IPS-18a (cell line): ENCODE measurements at regions not wholly inside any gene's neighbourhood (a gene's known extent, or its start where the extent isn't known, plus 50 kb on each side); places are given as distances from the start of the nearest gene placed in this dataset.

Source experiments
- H3K27ac ChIP-seq: one replicate; pipeline ENCODE4 v1.5.1; 2013; ENCODE audit warnings: low read length
- H3K27me3 ChIP-seq: one replicate; pipeline ENCODE4 v1.6.1; 2013; ENCODE audit warnings: mild to moderate bottlenecking, low read length; ENCODE audit not compliant: control insufficient read depth, insufficient read depth
- H3K36me3 ChIP-seq: one replicate; pipeline ENCODE4 v1.6.1; 2013; ENCODE audit warnings: low read depth, low read length; ENCODE audit not compliant: control insufficient read depth
- H3K4me1 ChIP-seq: one replicate; pipeline ENCODE4 v1.6.1; 2013; ENCODE audit warnings: low read depth, low read length; ENCODE audit not compliant: control insufficient read depth
- H3K4me3 ChIP-seq: one replicate; pipeline ENCODE4 v1.5.1; 2013; ENCODE audit warnings: low read length
- H3K9ac ChIP-seq: one replicate; pipeline ENCODE4 v1.6.1; 2013; ENCODE audit warnings: mild to moderate bottlenecking, low read length, moderate library complexity
- H3K9me3 ChIP-seq: one replicate; pipeline ENCODE4 v1.6.1; 2013; ENCODE audit warnings: low read depth, low read length; ENCODE audit not compliant: control insufficient read depth

DNA sequence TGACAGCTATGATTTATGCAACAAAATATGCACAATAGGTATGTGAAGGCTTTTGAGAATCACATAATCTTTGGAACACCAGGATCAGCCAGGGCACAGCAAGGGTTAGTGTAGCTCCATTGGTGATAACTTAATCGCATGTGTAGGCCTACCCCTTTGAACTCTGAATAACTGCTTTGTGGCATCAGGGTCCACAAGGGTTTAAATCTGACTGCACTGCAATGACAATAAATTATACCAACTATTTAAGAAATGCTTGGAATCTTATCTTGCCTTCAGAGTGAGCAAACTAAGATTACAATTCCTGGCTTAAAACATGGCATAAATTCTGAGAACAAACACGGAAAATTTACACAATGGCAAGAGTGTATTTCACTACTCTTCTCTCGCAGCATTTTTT is 245.8 kb downstream of the FBXO8 start:
- H3K4me1 ChIP-seq, result peaks cover 21% of the 10 kb centered on the region
- no peak overlapping the region for H3K4me3 ChIP-seq
- no peaks in the 10 kb centered on the region for H3K27me3 ChIP-seq
- H3K9ac ChIP-seq, result no peak overlapping the region
- no peaks in the 10 kb centered on the region for H3K9me3 ChIP-seq
- no peak overlapping the region for H3K27ac ChIP-seq
- no peaks in the 10 kb centered on the region for H3K36me3 ChIP-seq

- H3K36me3 ChIP-seq, result no peaks in the 10 kb centered on the region
- H3K9me3 ChIP-seq, result no peaks in the 10 kb centered on the region
- no peak overlapping the region for H3K9ac ChIP-seq
- H3K4me3 ChIP-seq, result no peak overlapping the region
- no peak overlapping the region for H3K27ac ChIP-seq
- no peaks in the 10 kb centered on the region for H3K27me3 ChIP-seq
- H3K4me1 ChIP-seq, result peaks cover 18% of the 10 kb centered on the region
Measured at GRCh38 chr4:174037049-174037448, 246.4 kb downstream of the FBXO8 start.

GRCh38 chr4:174036576-174036975 is 246.9 kb downstream of the FBXO8 start:
- H3K4me1 ChIP-seq, result peaks cover 13% of the 10 kb centered on the region
- no peak overlapping the region for H3K27ac ChIP-seq
- H3K9ac ChIP-seq, result no peak overlapping the region
- no peak overlapping the region for H3K4me3 ChIP-seq
- H3K9me3 ChIP-seq, result no peaks in the 10 kb centered on the region
- no peaks in the 10 kb centered on the region for H3K27me3 ChIP-seq
- no peaks in the 10 kb centered on the region for H3K36me3 ChIP-seq

GRCh38 chr4:174036111-174036510 is 247.4 kb downstream of the FBXO8 start:
- H3K27me3 ChIP-seq, result no peaks in the 10 kb centered on the region

GRCh38 chr4:174023641-174024040 is 259.8 kb downstream of the FBXO8 start:
- Histone ChIP-seq H3K9me3 (no peaks in the 10 kb centered on the region), H3K4me1 (no peaks in the 10 kb centered on the region), H3K9ac (no peak overlapping the region), H3K4me3 (no peak overlapping the region), H3K27ac (no peak overlapping the region), H3K27me3 (no peaks in the 10 kb centered on the region), H3K36me3 (no peaks in the 10 kb centered on the region)

More at GRCh38 chr4:174036111-174036510, 247.4 kb downstream of the FBXO8 start:
- H3K27ac ChIP-seq, result no peak overlapping the region
- H3K4me3 ChIP-seq, result no peak overlapping the region
- H3K9ac ChIP-seq, result no peak overlapping the region
- no peaks in the 10 kb centered on the region for H3K36me3 ChIP-seq
- H3K4me1 ChIP-seq, result peaks cover 9% of the 10 kb centered on the region
- H3K9me3 ChIP-seq, result no peaks in the 10 kb centered on the region

- H3K9me3 ChIP-seq, result no peaks in the 10 kb centered on the region
- no peak overlapping the region for H3K27ac ChIP-seq
- H3K27me3 ChIP-seq, result no peaks in the 10 kb centered on the region
- no peaks in the 10 kb centered on the region for H3K4me1 ChIP-seq
- no peak overlapping the region for H3K9ac ChIP-seq
- no peaks in the 10 kb centered on the region for H3K36me3 ChIP-seq
- H3K4me3 ChIP-seq, result no peak overlapping the region
Measured at GRCh38 chr4:174018236-174018635, 265.2 kb downstream of the FBXO8 start.

DNA sequence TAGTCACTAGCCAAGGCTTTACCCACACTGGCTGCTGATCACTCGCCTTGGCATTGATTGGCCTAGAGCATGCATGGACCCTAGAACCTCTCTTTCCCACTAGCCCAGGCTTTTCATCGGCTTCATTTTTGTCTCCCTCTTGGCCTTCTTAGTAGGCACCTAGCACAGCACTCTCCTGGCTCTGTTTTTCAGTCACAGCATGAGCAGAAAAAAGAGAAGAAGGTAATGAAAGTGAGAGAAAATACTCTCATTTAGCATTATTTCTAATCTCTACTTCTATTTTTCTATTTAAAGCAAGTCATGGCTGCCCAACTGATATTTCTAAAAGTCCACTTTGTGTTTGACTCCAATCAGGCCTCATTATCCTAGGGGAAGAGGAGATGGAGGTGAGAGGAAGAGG is 267.2 kb downstream of the FBXO8 start:
- Histone ChIP-seq H3K4me3 (no peak overlapping the region), H3K27ac (no peak overlapping the region), H3K9me3 (no peaks in the 10 kb centered on the region), H3K4me1 (no peaks in the 10 kb centered on the region), H3K36me3 (no peaks in the 10 kb centered on the region), H3K9ac (no peak overlapping the region), H3K27me3 (no peaks in the 10 kb centered on the region)

GRCh38 chr4:174012886-174013259 is 270.6 kb downstream of the FBXO8 start:
- H3K36me3 ChIP-seq, result no peaks in the 10 kb centered on the region
- H3K27ac ChIP-seq, result no peak overlapping the region
- no peaks in the 10 kb centered on the region for H3K4me1 ChIP-seq

GRCh38 chr4:174012135-174012885 is 271.2 kb downstream of the FBXO8 start:
- H3K4me1 ChIP-seq, result no peaks in the 10 kb centered on the region
- no peak overlapping the region for H3K27ac ChIP-seq
- H3K9me3 ChIP-seq, result no peaks in the 10 kb centered on the region
- no peaks in the 10 kb centered on the region for H3K36me3 ChIP-seq
- H3K9ac ChIP-seq, result no peak overlapping the region
- no peak overlapping the region for H3K4me3 ChIP-seq
- H3K27me3 ChIP-seq, result no peaks in the 10 kb centered on the region

More at GRCh38 chr4:174012886-174013259, 270.6 kb downstream of the FBXO8 start:
- H3K9ac ChIP-seq, result no peak overlapping the region
- H3K4me3 ChIP-seq, result no peak overlapping the region
- no peaks in the 10 kb centered on the region for H3K27me3 ChIP-seq
- H3K9me3 ChIP-seq, result no peaks in the 10 kb centered on the region

- no peak overlapping the region for H3K4me3 ChIP-seq
- H3K27ac ChIP-seq, result no peak overlapping the region
- H3K27me3 ChIP-seq, result no peaks in the 10 kb centered on the region
- H3K36me3 ChIP-seq, result no peaks in the 10 kb centered on the region
- H3K9ac ChIP-seq, result no peak overlapping the region
- no peaks in the 10 kb centered on the region for H3K4me1 ChIP-seq
- no peaks in the 10 kb centered on the region for H3K9me3 ChIP-seq
Measured at GRCh38 chr4:174010547-174010946, 272.9 kb downstream of the FBXO8 start.

GRCh38 chr4:174009686-174010451 is 273.6 kb downstream of the FBXO8 start:
- Histone ChIP-seq H3K4me1 (no peaks in the 10 kb centered on the region), H3K27ac (no peak overlapping the region), H3K27me3 (no peaks in the 10 kb centered on the region), H3K36me3 (no peaks in the 10 kb centered on the region), H3K9me3 (no peaks in the 10 kb centered on the region), H3K4me3 (no peak overlapping the region), H3K9ac (no peak overlapping the region)

- Histone ChIP-seq H3K9me3 (no peaks in the 10 kb centered on the region), H3K27me3 (no peaks in the 10 kb centered on the region), H3K36me3 (no peaks in the 10 kb centered on the region), H3K27ac (no peak overlapping the region), H3K9ac (no peak overlapping the region), H3K4me1 (no peaks in the 10 kb centered on the region), H3K4me3 (no peak overlapping the region)
Measured at GRCh38 chr4:174005422-174005821, 278.0 kb downstream of the FBXO8 start.
